Left lobe of liver (tissue), 2 donors: ENCODE measurements at regions not wholly inside any gene's neighbourhood (a gene's known extent, or its start where the extent isn't known, plus 50 kb on each side); places are given as distances from the start of the nearest gene placed in this dataset.

Experiments
- ATAC-seq: fragments of 200-7000 bp; cut with Tn5 transposase; one replicate; pipeline ENCODE4 v1.9.1; 2020; ENCODE audit warnings: mild to moderate bottlenecking, moderate library complexity
- DNase-seq: peaks from one replicate; pipeline ENCODE4 v3.0.0-alpha.2; 2020; ENCODE audit warnings: low spot score
- donor health status: DM: no; HTN: no; CAD: no; lungs with moderate emphysema.
- donor health status: DM: no; HTN: yes; CAD: no.

GRCh38 chr2:198825534-198825933 is 632.2 kb downstream of the SATB2 start:
- DNase-seq, result no peak
- no peak for ATAC-seq

GRCh38 chr2:198817536-198817935 is 640.2 kb downstream of the SATB2 start:
- ATAC-seq (no peak), DNase-seq (no peak)

GRCh38 chr2:198815626-198816025 is 642.1 kb downstream of the SATB2 start:
- ATAC-seq (no peak), DNase-seq (no peak)

GRCh38 chr2:198811198-198811597 is 646.5 kb downstream of the SATB2 start:
- no peak for ATAC-seq
- DNase-seq, result no peak

- DNase-seq (no peak), ATAC-seq (no peak)
These were observed 647.8 kb downstream of the SATB2 start for GRCh38 chr2:198809976-198810375.

- DNase-seq (no peak), ATAC-seq (no peak)
These were observed 650.6 kb downstream of the SATB2 start for GRCh38 chr2:198807131-198807530.

- DNase-seq (no peak), ATAC-seq (no peak)
These were observed 662.3 kb downstream of the SATB2 start for GRCh38 chr2:198795419-198795818.

- ATAC-seq (no peak), DNase-seq (no peak)
These were observed 666.1 kb downstream of the SATB2 start for GRCh38 chr2:198791623-198792022.

GRCh38 chr2:198788676-198789075 is 669.1 kb downstream of the SATB2 start:
- ATAC-seq, result no peak

GRCh38 chr2:198782734-198783133 is 675.0 kb downstream of the SATB2 start:
- no peak for ATAC-seq
- no peak for DNase-seq

More at GRCh38 chr2:198788676-198789075, 669.1 kb downstream of the SATB2 start:
- no peak for DNase-seq

GRCh38 chr2:198776616-198777406 is 680.9 kb downstream of the SATB2 start:
- no peak for DNase-seq
- ATAC-seq, result no peak

GRCh38 chr2:198775737-198776136 is 682.0 kb downstream of the SATB2 start:
- DNase-seq, result no peak
- ATAC-seq, result no peak

- ATAC-seq (no peak), DNase-seq (no peak)
These were observed 683.2 kb downstream of the SATB2 start for GRCh38 chr2:198774576-198774975.

- DNase-seq (no peak), ATAC-seq (no peak)
These were observed 690.0 kb downstream of the SATB2 start for GRCh38 chr2:198767694-198768093.

GRCh38 chr2:198763793-198764192 is 693.9 kb downstream of the SATB2 start:
- ATAC-seq, result no peak
- no peak for DNase-seq

- no peak for DNase-seq
- no peak for ATAC-seq
These were observed 695.3 kb downstream of the SATB2 start for GRCh38 chr2:198762441-198762840.

- ATAC-seq (no peak), DNase-seq (no peak)
These were observed 700.7 kb downstream of the SATB2 start for GRCh38 chr2:198757069-198757468.

GRCh38 chr2:198756166-198756565 is 701.6 kb downstream of the SATB2 start:
- DNase-seq (no peak), ATAC-seq (no peak)

- ATAC-seq, result no peak
- DNase-seq, result no peak
These were observed 704.6 kb downstream of the SATB2 start for GRCh38 chr2:198753101-198753500.

- DNase-seq, result no peak
- ATAC-seq, result no peak
These were observed 708.4 kb downstream of the SATB2 start for GRCh38 chr2:198749364-198749763.

GRCh38 chr2:198731842-198732399 is 725.8 kb downstream of the SATB2 start:
- ATAC-seq, result no peak

GRCh38 chr2:198720266-198720665 is 737.5 kb downstream of the SATB2 start:
- ATAC-seq, result no peak

More at GRCh38 chr2:198731842-198732399, 725.8 kb downstream of the SATB2 start:
- no peak for DNase-seq

GRCh38 chr2:198717451-198717850 is 740.3 kb downstream of the SATB2 start:
- no peak for ATAC-seq
- no peak for DNase-seq

More at GRCh38 chr2:198720266-198720665, 737.5 kb downstream of the SATB2 start:
- DNase-seq, result no peak
